B cell (primary cell): ENCODE measurements at regions not wholly inside any gene's neighbourhood (a gene's known extent, or its start where the extent isn't known, plus 50 kb on each side); places are given as distances from the start of the nearest gene placed in this dataset.

Experiments used
- ATAC-seq: fragments of 200-7000 bp; cut with Tn5 transposase; one replicate; pipeline ENCODE4 v1.10.0; 2021; ENCODE audit warnings: low read depth, mild to moderate bottlenecking, moderate number of reproducible peaks, moderate library complexity
- CTCF ChIA-PET: fragments of 350-600 bp; sonication (Branson Sonifier 250); formaldehyde crosslinking; loops from one replicate; lab custom pipeline; 2021; ENCODE audit warnings: antibody characterized with exemption, inconsistent platforms; lab: Charles Lee
- POLR2A ChIA-PET: fragments of 350-600 bp; sonication (Branson Sonifier 250); formaldehyde crosslinking; loops from one replicate; lab custom pipeline; 2021; ENCODE audit warnings: antibody characterized with exemption; lab: Charles Lee
- DNase-seq: peaks from one replicate; pipeline ENCODE4 v3.0.0; 2013
- H2AFZ ChIP-seq: 2 replicates; pipeline ENCODE4 v1.6.1; 2012; ENCODE audit warnings: mild to moderate bottlenecking, low read depth, low read length; ENCODE audit not compliant: insufficient read depth, poor library complexity, severe bottlenecking
- H3K27ac ChIP-seq, 2 donors: 1 replicate in 1 of 2; 2 replicates in 1 of 2; pipeline ENCODE4 v1.5.1; 2012 to 2013; ENCODE audit warnings: low read length in 2 of 2, mild to moderate bottlenecking in 2 of 2, moderate library complexity in 1 of 2
- H3K27me3 ChIP-seq, 4 experiments: fragments of 200-600 bp in 1 of 4; sonication (generic) in 1 of 4; replicated peaks in 1 of 4; 1 replicate in 2 of 4; 2 replicates in 2 of 4; pipeline versions ENCODE4 v1.6.1 to v1.7.0; 2013 to 2016; ENCODE audit warnings: low read length in 3 of 4, mild to moderate bottlenecking in 2 of 4, mixed read lengths in 1 of 4, moderate library complexity in 1 of 4; ENCODE audit not compliant: insufficient read depth in 4 of 4, control insufficient read depth in 3 of 4; ENCODE audit errors: control extremely low read depth in 1 of 4
- H3K36me3 ChIP-seq, 2 experiments: replicated peaks in 1 of 2; 1 replicate in 1 of 2; 2 replicates in 1 of 2; pipeline versions ENCODE4 v1.6.1 to v1.7.1; 2013; ENCODE audit warnings: low read length in 1 of 2; ENCODE audit not compliant: insufficient read depth in 2 of 2, control insufficient read depth in 1 of 2; ENCODE audit errors: control extremely low read depth in 1 of 2, extremely low read depth in 1 of 2
- H3K4me1 ChIP-seq, 2 donors: fragments of 200-600 bp in 1 of 2; sonication (generic) in 1 of 2; 1 replicate in 1 of 2; 2 replicates in 1 of 2; pipeline versions ENCODE4 v1.5.1 to v1.6.1; 2013 to 2017; ENCODE audit warnings: low read length in 2 of 2; ENCODE audit not compliant: control insufficient read depth in 2 of 2, insufficient read depth in 2 of 2
- H3K4me2 ChIP-seq: replicated peaks from 2 replicates; pipeline ENCODE3; 2012; ENCODE audit warnings: mild to moderate bottlenecking, low read depth, low read length; ENCODE audit not compliant: poor library complexity, severe bottlenecking
- H3K4me3 ChIP-seq, 5 experiments: fragments of 200-600 bp in 1 of 5; sonication (generic) in 1 of 5; 1 replicate in 3 of 5; 2 replicates in 2 of 5; pipeline versions ENCODE4 v1.5.1 to v1.7.0; 2011 to 2016; ENCODE audit warnings: low read length in 4 of 5, mild to moderate bottlenecking in 4 of 5, low read depth in 2 of 5, control low read depth in 1 of 5, moderate library complexity in 1 of 5; ENCODE audit not compliant: insufficient read depth in 1 of 5; ENCODE audit errors: control extremely low read depth in 1 of 5, extremely low read depth in 1 of 5
- H3K79me2 ChIP-seq: fragments of 200-600 bp; sonication (generic); one replicate; pipeline ENCODE4 v1.6.0; 2016; ENCODE audit warnings: low read length; ENCODE audit not compliant: control insufficient read depth, insufficient read depth
- H3K9ac ChIP-seq: fragments of 200-600 bp; sonication (generic); 2 replicates; pipeline ENCODE4 v1.6.1; 2017; ENCODE audit warnings: mild to moderate bottlenecking, low read length, moderate library complexity
- H3K9me3 ChIP-seq, 3 donors: one replicate each; pipeline versions ENCODE4 v1.6.1 to v1.7.1; 2013; ENCODE audit warnings: low read length in 2 of 3; ENCODE audit not compliant: control insufficient read depth in 2 of 3, insufficient read depth in 1 of 3; ENCODE audit errors: control extremely low read depth in 1 of 3
- H4K20me1 ChIP-seq: 2 replicates; pipeline ENCODE4 v1.6.0; 2012; ENCODE audit warnings: mild to moderate bottlenecking, low read length; ENCODE audit not compliant: insufficient read depth, control insufficient read depth, poor library complexity, severe bottlenecking
- H3K27ac Mint-ChIP-seq: one replicate; pipeline ENCODE4 v1.8.0; 2021; ENCODE audit warnings: mixed read lengths
- H3K27me3 Mint-ChIP-seq: one replicate; pipeline ENCODE4 v1.8.0; 2021; ENCODE audit warnings: mixed read lengths
- H3K4me1 Mint-ChIP-seq: one replicate; pipeline ENCODE4 v1.8.0; 2021; ENCODE audit warnings: mixed read lengths
- H3K4me3 Mint-ChIP-seq: one replicate; pipeline ENCODE4 v1.8.0; 2021; ENCODE audit warnings: mixed read lengths
- H3K9me3 Mint-ChIP-seq: one replicate; pipeline ENCODE4 v1.8.0; 2022; ENCODE audit warnings: mixed read lengths; ENCODE audit not compliant: insufficient read depth
- CTCF ChIP-seq: fragments of 200-600 bp; IDR thresholded peaks from one replicate; pipeline ENCODE4 v1.8.0; 2022; ENCODE audit warnings: antibody characterized with exemption, mild to moderate bottlenecking
- EZH2 ChIP-seq: IDR thresholded peaks from 2 replicates; pipeline ENCODE4 v1.6.1; 2012; ENCODE audit warnings: borderline replicate concordance, low read depth, mild to moderate bottlenecking, moderate library complexity, low read length; ENCODE audit not compliant: insufficient read depth, poor library complexity, severe bottlenecking
- WGBS: methylation state at CpG from one replicate; pipeline ENCODE4 v1.1.5; 2013; ENCODE audit warnings: missing lambda C conversion rate; ENCODE audit not compliant: insufficient coverage; 5-methylcytosine and 5-hydroxymethylcytosine counted together
- intact Hi-C: fragments of 100-400 bp; cut with micrococcal nuclease; formaldehyde crosslinking; loops from one replicate; pipeline ENCODE4 v1.10.0; 2022

GRCh38 chr4:144489831-144490230, 156.1 kb upstream of the HHIP start:
- WGBS, result no CpG with 5 or more reads among the region's 1 CpG

GRCh38 chr4:144494280-144494679, 151.7 kb upstream of the HHIP start:
- Mint-ChIP-seq H3K9me3 (no peaks in the 10 kb centered on the region), H3K4me1 (no peaks in the 10 kb centered on the region), H3K27me3 (no peaks in the 10 kb centered on the region), H3K27ac (no peak overlapping the region), H3K4me3 (no peak overlapping the region)
- Histone ChIP-seq H3K27me3 (no peaks in the 10 kb centered on the region), H3K4me2 (no peak overlapping the region), H3K4me3 (no peak overlapping the region), H3K27ac (no peak overlapping the region), H4K20me1 (no peaks in the 10 kb centered on the region), H3K9me3 (no peaks in the 10 kb centered on the region), H3K36me3 (no peaks in the 10 kb centered on the region), H3K4me1 (no peaks in the 10 kb centered on the region), H3K79me2 (no peaks in the 10 kb centered on the region), H2AFZ (no peak overlapping the region), H3K9ac (no peak overlapping the region)
- ATAC-seq, result no peak
- TF ChIP-seq CTCF (no peak), EZH2 (no peak)
- no peak for DNase-seq
- POLR2A ChIA-PET, result no interaction called here
- CTCF ChIA-PET, result no interaction called here
- WGBS, result 96% methylated on average over 2 of the region's 2 CpGs
- intact Hi-C loops, result no loop called here

More at GRCh38 chr4:144489831-144490230, 156.1 kb upstream of the HHIP start:
- ATAC-seq (no peak), DNase-seq (no peak)
- no peak overlapping the region for H3K27ac ChIP-seq
- H3K36me3 ChIP-seq, result no peaks in the 10 kb centered on the region
- H3K27me3 ChIP-seq, result no peaks in the 10 kb centered on the region
- no peak overlapping the region for H2AFZ ChIP-seq
- ChIA-PET POLR2A (no interaction called here), CTCF (interaction anchor here (0.5 kb wide), 1 partner anchor 1008 kb away, joined by 3 read pairs; no protein-coding TSS in a partner anchor)
- H4K20me1 ChIP-seq, result no peaks in the 10 kb centered on the region
- Mint-ChIP-seq H3K27me3 (no peaks in the 10 kb centered on the region), H3K4me1 (no peaks in the 10 kb centered on the region), H3K9me3 (peaks cover 3% of the 10 kb centered on the region), H3K27ac (no peak overlapping the region), H3K4me3 (no peak overlapping the region)
- intact Hi-C loops, result no loop called here
- no peak overlapping the region for H3K4me2 ChIP-seq
- no peaks in the 10 kb centered on the region for H3K79me2 ChIP-seq
- no peaks in the 10 kb centered on the region for H3K4me1 ChIP-seq
- no peak overlapping the region for H3K9ac ChIP-seq
- TF ChIP-seq EZH2 (no peak), CTCF (no peak)
- H3K4me3 ChIP-seq, result no peak overlapping the region
- H3K9me3 ChIP-seq, result no peaks in the 10 kb centered on the region
